HG03045 (cell line): ENCODE measurements at regions not wholly inside any gene's neighbourhood (a gene's known extent, or its start where the extent isn't known, plus 50 kb on each side); places are given as distances from the start of the nearest gene placed in this dataset.
"Not testable (repeated sequence)": the region's sequence is repeated elsewhere in the genome, so short reads cannot be mapped to it uniquely, and the experiment has no call there.

Experiments used
- ATAC-seq: cut with Tn5 transposase; IDR thresholded peaks from one replicate; pipeline ENCODE4 v1.9.1; 2021; ENCODE audit warnings: mild to moderate bottlenecking, moderate library complexity; ENCODE audit not compliant: unreplicated experiment

GRCh38 chr1:65527190-65527589 lies 106.7 kb downstream of the LEPR start:
- no peak for ATAC-seq

GRCh38 chr1:65527707-65528503 lies 107.4 kb downstream of the LEPR start:
- no peak for ATAC-seq

GRCh38 chr1:65531972-65532570 lies 111.6 kb downstream of the LEPR start:
- no peak for ATAC-seq

- ATAC-seq = no peak
Observed at GRCh38 chr1:65535981-65536380, 115.5 kb downstream of the LEPR start.

GRCh38 chr1:65538086-65538485 lies 117.6 kb downstream of the LEPR start:
- no peak for ATAC-seq

GRCh38 chr1:65538664-65539063 lies 118.2 kb downstream of the LEPR start:
- ATAC-seq = no peak

- no peak for ATAC-seq
Observed at GRCh38 chr1:65539266-65540131, 119.0 kb downstream of the LEPR start.

- no peak for ATAC-seq
Observed at GRCh38 chr1:65541161-65541560, 120.7 kb downstream of the LEPR start.

- no peak for ATAC-seq
Observed at GRCh38 chr1:65541865-65542264, 121.4 kb downstream of the LEPR start.

GRCh38 chr1:65542592-65542991 lies 122.1 kb downstream of the LEPR start:
- not testable (repeated sequence) for ATAC-seq

- not testable (repeated sequence) for ATAC-seq
Observed at GRCh38 chr1:65550306-65551010, 130.0 kb downstream of the LEPR start.

GRCh38 chr1:65552484-65552883 lies 132.0 kb downstream of the LEPR start:
- ATAC-seq = not testable (repeated sequence)

GRCh38 chr1:65554086-65554764 lies 133.8 kb downstream of the LEPR start:
- ATAC-seq = not testable (repeated sequence)

GRCh38 chr1:65554829-65555228 lies 134.4 kb downstream of the LEPR start:
- no peak for ATAC-seq

- no peak for ATAC-seq
Observed at GRCh38 chr1:65558215-65558614, 137.7 kb downstream of the LEPR start.

- no peak for ATAC-seq
Observed at GRCh38 chr1:65564493-65564892, 144.0 kb downstream of the LEPR start.

GRCh38 chr1:65568285-65568684 lies 147.8 kb downstream of the LEPR start:
- no peak for ATAC-seq

GRCh38 chr1:65572701-65573421 lies 152.4 kb downstream of the LEPR start:
- no peak for ATAC-seq

GRCh38 chr1:65577278-65577677 lies 156.8 kb downstream of the LEPR start:
- ATAC-seq = no peak

GRCh38 chr1:65577982-65578381 lies 157.5 kb downstream of the LEPR start:
- not testable (repeated sequence) for ATAC-seq
